ENCODE measurements at regions not wholly inside any gene's neighbourhood (a gene's known extent, or its start where the extent isn't known, plus 50 kb on each side); places are given as distances from the start of the nearest gene placed in this dataset.

DNA sequence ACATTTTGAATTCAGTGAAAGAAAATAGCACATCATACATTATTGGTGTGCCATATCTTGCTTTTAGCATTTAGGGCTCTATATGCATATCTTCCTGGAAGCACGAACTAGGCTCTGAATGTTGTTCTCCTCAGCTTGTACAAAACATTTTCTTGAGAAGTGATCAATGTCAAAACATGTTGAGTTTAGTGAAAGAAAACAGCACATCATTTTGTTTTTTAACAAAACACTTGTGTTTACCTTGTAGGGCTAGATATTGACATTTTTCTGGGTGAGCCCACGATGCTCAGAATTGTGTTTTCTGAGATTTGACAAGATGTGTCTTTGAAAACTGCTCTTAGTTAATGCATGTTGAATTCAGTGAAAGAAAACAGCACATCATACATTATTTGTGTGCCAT lies 81.0 kb downstream of the ASCL4 start:
- Histone ChIP-seq H2AFZ (ENCODE audit: low read depth) (no peak overlapping the region), H3K4me2 (no peak overlapping the region), H3K9me2 (no peaks in the 10 kb centered on the region), H3K9me3 (no peaks in the 10 kb centered on the region), H3K27me3 (ENCODE audit: insufficient read depth) (no peaks in the 10 kb centered on the region), H3K27ac (ENCODE audit: low read depth in 2 of 2, low read length in 1 of 2) (no peak overlapping the region), H3K4me3 (ENCODE audit: low read depth in 2 of 2, low read length in 1 of 2) (no peak overlapping the region), H4K20me1 (ENCODE audit: insufficient read depth) (no peaks in the 10 kb centered on the region), H3F3A (replicated peaks; ENCODE audit: insufficient read depth) (no peaks in the 10 kb centered on the region), H3K4me1 (ENCODE audit: control insufficient read depth in 1 of 2, insufficient read depth in 2 of 2, low read depth in 1 of 2, low read length in 1 of 2) (no peaks in the 10 kb centered on the region), H3K79me2 (ENCODE audit: insufficient read depth) (no peaks in the 10 kb centered on the region), H3K36me3 (replicated peaks in 1 of 2; ENCODE audit: control insufficient read depth in 1 of 2, insufficient read depth in 2 of 2, low read length in 1 of 2) (no peaks in the 10 kb centered on the region), H3K9ac (no peak overlapping the region)
- DNase-seq, result no peak
- TF ChIP-seq MEF2A (IDR thresholded peaks at IDR 0.05; ENCODE audit: borderline replicate concordance, low read depth), result no peak
- no peak for TF ChIP-seq CTCF (IDR thresholded peaks at IDR 0.05)
- CTCF ChIA-PET, result interaction anchor here (1.7 kb wide), 1 partner anchor 30 kb away, joined by 4 read pairs; no protein-coding TSS in a partner anchor
- 26% methylated on average over 2 of the region's 2 CpGs for WGBS (ENCODE audit: low lambda C conversion rate)
- POLR2A ChIA-PET, result no interaction called here

DNA sequence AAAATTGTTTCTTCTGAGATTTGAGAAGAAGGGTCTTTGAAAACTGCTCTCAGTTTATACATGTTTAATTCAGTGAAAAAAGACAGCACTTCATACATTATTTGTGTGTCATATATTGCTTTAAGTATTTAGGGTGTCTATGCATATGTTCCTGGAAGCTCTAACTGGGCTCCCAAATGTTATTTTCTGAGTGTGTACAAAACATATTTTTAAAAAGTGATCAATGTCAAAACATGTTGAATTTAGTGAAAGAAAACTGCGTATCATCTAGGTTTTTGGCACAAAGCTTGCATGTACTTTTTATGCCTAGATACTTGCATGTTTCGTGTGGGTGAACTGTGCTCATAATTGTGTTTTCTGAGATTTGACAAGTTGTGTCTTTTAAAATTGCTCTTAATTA lies 81.6 kb downstream of the ASCL4 start:
- WGBS (ENCODE audit: low lambda C conversion rate), result 30% methylated on average over 2 of the region's 2 CpGs
- TF ChIP-seq SMC3 (IDR thresholded peaks at IDR 0.05; ENCODE audit: low read depth, low read length) (no peak), POLR2AphosphoS5 (IDR thresholded peaks at IDR 0.05; ENCODE audit: low read depth, low read length) (no peak), CTCF (IDR thresholded peaks at IDR 0.05) (no peak), RXRA (IDR thresholded peaks at IDR 0.05; ENCODE audit: borderline replicate concordance, low read depth) (no peak), YY1 (IDR thresholded peaks at IDR 0.05; ENCODE audit: low read depth) (no peak), NFIC (IDR thresholded peaks at IDR 0.05; ENCODE audit: borderline replicate concordance) (no peak), GABPA (IDR thresholded peaks at IDR 0.05; ENCODE audit: low read depth) (no peak), CHD2 (IDR thresholded peaks at IDR 0.05; ENCODE audit: low read length, partially characterized antibody) (no peak), GATA2 (CRISPR knock-in tag; IDR thresholded peaks at IDR 0.05) (no peak), MXI1 (IDR thresholded peaks at IDR 0.05; ENCODE audit: low read depth, low read length) (no peak), RAD21 (IDR thresholded peaks at IDR 0.05; ENCODE audit: low read length) (no peak), TAF1 (IDR thresholded peaks at IDR 0.05; ENCODE audit: borderline replicate concordance, low read depth, low read length) (no peak), RFX5 (IDR thresholded peaks at IDR 0.05; ENCODE audit: low read length) (no peak), SIN3A (IDR thresholded peaks at IDR 0.05; ENCODE audit: borderline replicate concordance, low read depth, low read length) (no peak), MAX (IDR thresholded peaks at IDR 0.05; ENCODE audit: low read depth) (no peak), JUND (IDR thresholded peaks at IDR 0.05) (no peak), FOSL2 (IDR thresholded peaks at IDR 0.05; ENCODE audit: borderline replicate concordance, low read depth) (no peak)
- TF ChIP-seq, protein P1, sequence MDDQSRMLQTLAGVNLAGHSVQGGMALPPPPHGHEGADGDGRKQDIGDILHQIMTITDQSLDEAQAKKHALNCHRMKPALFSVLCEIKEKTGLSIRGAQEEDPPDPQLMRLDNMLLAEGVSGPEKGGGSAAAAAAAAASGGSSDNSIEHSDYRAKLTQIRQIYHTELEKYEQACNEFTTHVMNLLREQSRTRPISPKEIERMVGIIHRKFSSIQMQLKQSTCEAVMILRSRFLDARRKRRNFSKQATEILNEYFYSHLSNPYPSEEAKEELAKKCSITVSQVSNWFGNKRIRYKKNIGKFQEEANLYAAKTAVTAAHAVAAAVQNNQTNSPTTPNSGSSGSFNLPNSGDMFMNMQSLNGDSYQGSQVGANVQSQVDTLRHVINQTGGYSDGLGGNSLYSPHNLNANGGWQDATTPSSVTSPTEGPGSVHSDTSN (IDR thresholded peaks at IDR 0.05), result no peak
- TF ChIP-seq, protein P2, sequence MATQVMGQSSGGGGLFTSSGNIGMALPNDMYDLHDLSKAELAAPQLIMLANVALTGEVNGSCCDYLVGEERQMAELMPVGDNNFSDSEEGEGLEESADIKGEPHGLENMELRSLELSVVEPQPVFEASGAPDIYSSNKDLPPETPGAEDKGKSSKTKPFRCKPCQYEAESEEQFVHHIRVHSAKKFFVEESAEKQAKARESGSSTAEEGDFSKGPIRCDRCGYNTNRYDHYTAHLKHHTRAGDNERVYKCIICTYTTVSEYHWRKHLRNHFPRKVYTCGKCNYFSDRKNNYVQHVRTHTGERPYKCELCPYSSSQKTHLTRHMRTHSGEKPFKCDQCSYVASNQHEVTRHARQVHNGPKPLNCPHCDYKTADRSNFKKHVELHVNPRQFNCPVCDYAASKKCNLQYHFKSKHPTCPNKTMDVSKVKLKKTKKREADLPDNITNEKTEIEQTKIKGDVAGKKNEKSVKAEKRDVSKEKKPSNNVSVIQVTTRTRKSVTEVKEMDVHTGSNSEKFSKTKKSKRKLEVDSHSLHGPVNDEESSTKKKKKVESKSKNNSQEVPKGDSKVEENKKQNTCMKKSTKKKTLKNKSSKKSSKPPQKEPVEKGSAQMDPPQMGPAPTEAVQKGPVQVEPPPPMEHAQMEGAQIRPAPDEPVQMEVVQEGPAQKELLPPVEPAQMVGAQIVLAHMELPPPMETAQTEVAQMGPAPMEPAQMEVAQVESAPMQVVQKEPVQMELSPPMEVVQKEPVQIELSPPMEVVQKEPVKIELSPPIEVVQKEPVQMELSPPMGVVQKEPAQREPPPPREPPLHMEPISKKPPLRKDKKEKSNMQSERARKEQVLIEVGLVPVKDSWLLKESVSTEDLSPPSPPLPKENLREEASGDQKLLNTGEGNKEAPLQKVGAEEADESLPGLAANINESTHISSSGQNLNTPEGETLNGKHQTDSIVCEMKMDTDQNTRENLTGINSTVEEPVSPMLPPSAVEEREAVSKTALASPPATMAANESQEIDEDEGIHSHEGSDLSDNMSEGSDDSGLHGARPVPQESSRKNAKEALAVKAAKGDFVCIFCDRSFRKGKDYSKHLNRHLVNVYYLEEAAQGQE (IDR thresholded peaks at IDR 0.05; ENCODE audit: low read depth, low read length), result no peak
- Histone ChIP-seq H3K4me1 (ENCODE audit: control insufficient read depth in 1 of 2, insufficient read depth in 2 of 2, low read depth in 1 of 2, low read length in 1 of 2) (no peaks in the 10 kb centered on the region), H3K27ac (ENCODE audit: low read depth in 2 of 2, low read length in 1 of 2) (no peak overlapping the region), H4K20me1 (ENCODE audit: insufficient read depth) (no peaks in the 10 kb centered on the region), H3K27me3 (ENCODE audit: insufficient read depth) (no peaks in the 10 kb centered on the region), H3K4me2 (no peak overlapping the region), H3K79me2 (ENCODE audit: insufficient read depth) (no peaks in the 10 kb centered on the region), H3K36me3 (replicated peaks in 1 of 2; ENCODE audit: control insufficient read depth in 1 of 2, insufficient read depth in 2 of 2, low read length in 1 of 2) (no peaks in the 10 kb centered on the region), H3K9ac (no peak overlapping the region), H2AFZ (ENCODE audit: low read depth) (no peak overlapping the region), H3K9me2 (no peaks in the 10 kb centered on the region), H3K9me3 (no peaks in the 10 kb centered on the region), H3F3A (replicated peaks; ENCODE audit: insufficient read depth) (no peaks in the 10 kb centered on the region), H3K4me3 (ENCODE audit: low read depth in 2 of 2, low read length in 1 of 2) (no peak overlapping the region)
- POLR2A ChIA-PET, result no interaction called here
- CTCF ChIA-PET, result interaction anchor here (1.7 kb wide), 1 partner anchor 29 kb away, joined by 4 read pairs; no protein-coding TSS in a partner anchor
- no peak for DNase-seq

All from SK-N-SH (cell line).